Lower leg skin (tissue), 4 donors: ENCODE measurements at regions not wholly inside any gene's neighbourhood (a gene's known extent, or its start where the extent isn't known, plus 50 kb on each side); places are given as distances from the start of the nearest gene placed in this dataset.

Experiments used
- DNase-seq, 2 donors: peaks; one replicate each; pipeline ENCODE4 v3.0.0-alpha.2; 2019; ENCODE audit warnings: low spot score in 2 of 2
- H3K4me3 ChIP-seq: fragments of 200-600 bp; sonication (generic); 2 replicates; pipeline ENCODE4 v1.5.1; 2017; ENCODE audit warnings: mild to moderate bottlenecking, low read depth; ENCODE audit not compliant: poor library complexity, severe bottlenecking
- POLR2A ChIP-seq, 2 donors: fragments of 450-650 bp; IDR thresholded peaks; one replicate each; pipeline ENCODE4 v1.6.1; 2016 to 2017; ENCODE audit warnings: antibody characterized with exemption in 2 of 2, mild to moderate bottlenecking in 1 of 2, moderate library complexity in 1 of 2
- WGBS, 2 donors: methylation state at CpG; one replicate each; pipeline ENCODE4 v1.1.5; 2018; 5-methylcytosine and 5-hydroxymethylcytosine counted together
- intact Hi-C: fragments of 100-400 bp; cut with DNase I; formaldehyde crosslinking; loops from one replicate; pipeline ENCODE4 v1.15.0; 2023; ENCODE audit warnings: low total_unique reads
- TF ChIP-seq, protein P1 (sequence below), 3 donors: fragments of 450-650 bp; IDR thresholded peaks; one replicate each; pipeline ENCODE4 v1.5.1; 2016; ENCODE audit warnings: antibody characterized with exemption in 3 of 3, mild to moderate bottlenecking in 3 of 3, moderate library complexity in 2 of 3

DNA sequence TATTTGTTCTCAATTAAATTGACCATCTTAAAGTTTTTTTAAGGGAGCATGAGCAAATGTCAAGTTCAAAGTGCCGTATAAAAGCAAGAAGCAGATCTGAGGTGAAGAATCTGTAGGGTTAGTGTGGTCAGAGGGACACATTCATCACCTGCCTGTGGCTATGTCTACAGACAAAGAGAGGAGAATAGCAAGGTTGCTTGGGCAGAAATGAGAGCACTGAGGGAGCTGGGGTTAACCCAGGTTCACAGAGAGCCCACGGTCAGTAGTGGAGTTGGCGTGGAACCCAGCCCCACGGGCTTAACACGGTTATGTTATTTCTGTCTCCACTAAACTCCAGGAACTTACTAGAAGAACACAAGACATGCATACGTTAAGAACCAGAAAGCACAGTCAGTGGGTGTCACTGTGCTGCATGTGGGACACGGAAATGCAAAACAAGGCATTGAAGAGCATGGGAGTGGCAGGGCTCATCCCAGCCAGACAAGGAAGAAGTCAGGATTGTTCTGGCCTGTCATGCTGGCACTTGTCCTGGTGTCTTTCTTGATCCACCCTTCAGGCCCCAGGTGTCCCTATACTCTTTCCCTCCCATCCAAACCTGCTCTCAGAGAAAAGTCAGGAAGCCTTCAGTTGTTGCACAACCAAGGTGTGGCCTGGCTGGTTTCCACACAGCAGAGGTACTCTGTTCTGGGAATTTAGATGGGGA, 95.5 kb upstream of the IVNS1ABP start:
- 44 to 56% methylated on average over 7 of the region's 7 CpGs for WGBS, 2 donors
- intact Hi-C loops = no loop called here
- TF ChIP-seq, protein P1, sequence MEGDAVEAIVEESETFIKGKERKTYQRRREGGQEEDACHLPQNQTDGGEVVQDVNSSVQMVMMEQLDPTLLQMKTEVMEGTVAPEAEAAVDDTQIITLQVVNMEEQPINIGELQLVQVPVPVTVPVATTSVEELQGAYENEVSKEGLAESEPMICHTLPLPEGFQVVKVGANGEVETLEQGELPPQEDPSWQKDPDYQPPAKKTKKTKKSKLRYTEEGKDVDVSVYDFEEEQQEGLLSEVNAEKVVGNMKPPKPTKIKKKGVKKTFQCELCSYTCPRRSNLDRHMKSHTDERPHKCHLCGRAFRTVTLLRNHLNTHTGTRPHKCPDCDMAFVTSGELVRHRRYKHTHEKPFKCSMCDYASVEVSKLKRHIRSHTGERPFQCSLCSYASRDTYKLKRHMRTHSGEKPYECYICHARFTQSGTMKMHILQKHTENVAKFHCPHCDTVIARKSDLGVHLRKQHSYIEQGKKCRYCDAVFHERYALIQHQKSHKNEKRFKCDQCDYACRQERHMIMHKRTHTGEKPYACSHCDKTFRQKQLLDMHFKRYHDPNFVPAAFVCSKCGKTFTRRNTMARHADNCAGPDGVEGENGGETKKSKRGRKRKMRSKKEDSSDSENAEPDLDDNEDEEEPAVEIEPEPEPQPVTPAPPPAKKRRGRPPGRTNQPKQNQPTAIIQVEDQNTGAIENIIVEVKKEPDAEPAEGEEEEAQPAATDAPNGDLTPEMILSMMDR (IDR thresholded peaks at IDR 0.05) = no peak
- no peak for TF ChIP-seq POLR2A (IDR thresholded peaks at IDR 0.05)
- peak in 1 of 2 donors; percentile 79 for DNase-seq
- H3K4me3 ChIP-seq = no peak overlapping the region

GRCh38 chr1:185409763-185410528, 92.9 kb upstream of the IVNS1ABP start:
- 29 to 45% methylated on average over 1 of the region's 1 CpG for WGBS, 2 donors
- TF ChIP-seq, protein P1 (IDR thresholded peaks at IDR 0.05) = no peak
- TF ChIP-seq POLR2A (IDR thresholded peaks at IDR 0.05) = no peak
- H3K4me3 ChIP-seq = no peak overlapping the region
- no peak for DNase-seq
- intact Hi-C loops = no loop called here

GRCh38 chr1:185409345-185409744, 92.3 kb upstream of the IVNS1ABP start:
- DNase-seq = no peak
- H3K4me3 ChIP-seq = no peak overlapping the region
- intact Hi-C loops = no loop called here
- WGBS, 2 donors = 60 to 77% methylated on average over 4 of the region's 4 CpGs
- TF ChIP-seq POLR2A (IDR thresholded peaks at IDR 0.05) = no peak
- TF ChIP-seq, protein P1 (IDR thresholded peaks at IDR 0.05) = no peak

DNA sequence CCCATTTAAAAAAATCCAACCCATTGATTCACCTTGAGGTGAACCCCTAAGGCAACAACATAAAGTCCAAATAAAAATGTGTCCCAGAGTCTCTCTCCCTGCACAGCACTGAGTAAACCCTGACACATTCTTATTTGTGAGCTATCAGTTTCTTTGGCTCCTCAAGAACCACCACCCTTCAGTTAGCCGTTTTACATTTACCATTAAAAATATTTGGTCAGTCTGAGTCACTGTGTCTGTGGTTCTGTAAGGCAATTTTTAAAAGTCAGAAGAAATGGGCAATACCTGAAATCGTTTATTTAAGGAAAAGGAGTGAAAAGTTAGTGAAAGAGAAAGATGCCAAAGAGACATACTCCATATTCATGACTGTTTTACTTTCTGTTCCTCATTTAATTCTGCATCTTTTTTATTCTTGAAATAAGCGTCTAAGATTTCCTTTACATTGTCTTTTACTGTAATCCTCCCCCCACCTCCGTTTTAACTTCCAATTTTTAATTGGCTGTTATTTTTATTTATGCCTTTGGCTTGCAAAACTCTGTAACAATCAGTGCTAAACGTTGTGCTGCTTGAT, 91.7 kb upstream of the IVNS1ABP start:
- TF ChIP-seq, protein P1 (IDR thresholded peaks at IDR 0.05) = no peak
- TF ChIP-seq POLR2A (IDR thresholded peaks at IDR 0.05) = no peak
- DNase-seq = no peak
- 49 to 59% methylated on average over 5 of the region's 5 CpGs for WGBS, 2 donors
- no peak overlapping the region for H3K4me3 ChIP-seq
- intact Hi-C loops = no loop called here

DNA sequence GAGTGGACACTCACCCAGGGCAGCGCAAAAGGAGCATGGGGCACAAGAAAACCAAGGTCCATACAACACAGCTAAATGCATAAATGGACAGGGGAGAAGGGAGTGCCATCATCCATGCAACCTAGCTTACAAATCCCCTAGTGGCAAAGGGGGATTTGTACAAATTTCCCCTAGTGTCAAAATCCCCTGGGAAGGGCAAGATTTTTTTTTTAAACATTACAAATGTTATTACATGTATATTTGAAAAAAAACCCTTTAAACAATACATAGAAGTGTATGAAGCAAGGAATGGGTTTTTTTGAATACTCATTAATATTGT, 89.6 kb upstream of the IVNS1ABP start:
- intact Hi-C loops = no loop called here
- WGBS, 2 donors = 96% methylated on average over 1 of the region's 1 CpG
- TF ChIP-seq POLR2A (IDR thresholded peaks at IDR 0.05) = no peak
- H3K4me3 ChIP-seq = no peak overlapping the region
- no peak for DNase-seq

- no peak overlapping the region for H3K4me3 ChIP-seq
- intact Hi-C loops = no loop called here
- TF ChIP-seq, protein P1 (IDR thresholded peaks at IDR 0.05) = no peak
- TF ChIP-seq POLR2A (IDR thresholded peaks at IDR 0.05) = no peak
- DNase-seq = no peak
- WGBS, 2 donors = 84 to 91% methylated on average over 3 of the region's 3 CpGs
Measured at GRCh38 chr1:185406006-185406690, 89.1 kb upstream of the IVNS1ABP start.
